AG09309 (cell line): ENCODE measurements at regions not wholly inside any gene's neighbourhood (a gene's known extent, or its start where the extent isn't known, plus 50 kb on each side); places are given as distances from the start of the nearest gene placed in this dataset.

Experiments used
- DNase-seq: peaks from one replicate; pipeline ENCODE4 v3.0.0-alpha.2; 2010; ENCODE audit warnings: low read depth
- H3K4me3 ChIP-seq: 2 replicates; pipeline ENCODE4 v1.5.1; 2011; ENCODE audit warnings: mild to moderate bottlenecking, low read depth, low read length, moderate library complexity; ENCODE audit not compliant: control insufficient read depth
- TF ChIP-seq, protein P1 (sequence below): IDR thresholded peaks from 2 replicates; pipeline ENCODE4 v1.5.1; 2011; ENCODE audit warnings: mild to moderate bottlenecking, low read depth, low read length, inconsistent platforms; ENCODE audit not compliant: insufficient read depth, control insufficient read depth; ENCODE audit errors: missing control alignments

DNA sequence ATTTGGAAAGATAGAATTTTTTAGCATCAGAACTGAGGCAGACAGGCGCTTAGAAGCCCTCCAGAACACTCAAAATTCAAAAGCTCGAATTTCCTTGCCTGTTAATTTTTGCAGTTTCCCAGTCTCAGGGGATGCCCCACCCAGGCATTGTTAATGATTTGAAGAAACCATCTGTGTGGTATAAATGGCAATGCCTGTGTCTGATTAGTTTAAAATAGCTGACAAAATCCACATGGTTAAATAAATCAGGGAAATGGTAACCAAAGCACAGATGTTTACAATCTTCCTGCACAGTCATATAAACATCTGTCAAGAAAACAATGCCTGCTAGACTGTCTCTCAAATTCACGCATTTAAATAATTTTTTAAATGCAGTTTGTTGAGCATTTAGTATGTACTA, 185.2 kb upstream of the RGMB start:
- no peak overlapping the region for H3K4me3 ChIP-seq
- TF ChIP-seq, protein P1, sequence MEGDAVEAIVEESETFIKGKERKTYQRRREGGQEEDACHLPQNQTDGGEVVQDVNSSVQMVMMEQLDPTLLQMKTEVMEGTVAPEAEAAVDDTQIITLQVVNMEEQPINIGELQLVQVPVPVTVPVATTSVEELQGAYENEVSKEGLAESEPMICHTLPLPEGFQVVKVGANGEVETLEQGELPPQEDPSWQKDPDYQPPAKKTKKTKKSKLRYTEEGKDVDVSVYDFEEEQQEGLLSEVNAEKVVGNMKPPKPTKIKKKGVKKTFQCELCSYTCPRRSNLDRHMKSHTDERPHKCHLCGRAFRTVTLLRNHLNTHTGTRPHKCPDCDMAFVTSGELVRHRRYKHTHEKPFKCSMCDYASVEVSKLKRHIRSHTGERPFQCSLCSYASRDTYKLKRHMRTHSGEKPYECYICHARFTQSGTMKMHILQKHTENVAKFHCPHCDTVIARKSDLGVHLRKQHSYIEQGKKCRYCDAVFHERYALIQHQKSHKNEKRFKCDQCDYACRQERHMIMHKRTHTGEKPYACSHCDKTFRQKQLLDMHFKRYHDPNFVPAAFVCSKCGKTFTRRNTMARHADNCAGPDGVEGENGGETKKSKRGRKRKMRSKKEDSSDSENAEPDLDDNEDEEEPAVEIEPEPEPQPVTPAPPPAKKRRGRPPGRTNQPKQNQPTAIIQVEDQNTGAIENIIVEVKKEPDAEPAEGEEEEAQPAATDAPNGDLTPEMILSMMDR: no peak
- no peak for DNase-seq

DNA sequence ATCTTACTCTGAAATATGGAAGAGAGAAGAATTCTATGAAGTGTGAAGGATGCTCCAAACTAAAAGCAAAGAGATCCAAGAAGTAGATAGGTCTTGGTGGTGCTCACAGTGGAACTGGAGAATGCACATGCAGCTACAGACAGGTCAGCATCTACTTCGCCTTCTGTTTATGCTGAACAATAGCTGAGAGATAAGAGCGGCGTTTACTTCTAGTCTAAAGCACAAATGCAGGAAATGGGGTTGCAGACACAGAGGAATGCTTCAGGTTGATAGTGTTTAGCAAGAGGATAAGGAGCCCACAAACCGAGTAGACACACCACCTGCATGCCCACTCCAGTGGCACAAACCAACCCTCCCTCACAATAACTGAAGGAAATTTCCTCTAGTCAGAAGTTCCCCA, 180.0 kb upstream of the RGMB start:
- TF ChIP-seq, protein P1: no peak
- H3K4me3 ChIP-seq: no peak overlapping the region
- no peak for DNase-seq

DNA sequence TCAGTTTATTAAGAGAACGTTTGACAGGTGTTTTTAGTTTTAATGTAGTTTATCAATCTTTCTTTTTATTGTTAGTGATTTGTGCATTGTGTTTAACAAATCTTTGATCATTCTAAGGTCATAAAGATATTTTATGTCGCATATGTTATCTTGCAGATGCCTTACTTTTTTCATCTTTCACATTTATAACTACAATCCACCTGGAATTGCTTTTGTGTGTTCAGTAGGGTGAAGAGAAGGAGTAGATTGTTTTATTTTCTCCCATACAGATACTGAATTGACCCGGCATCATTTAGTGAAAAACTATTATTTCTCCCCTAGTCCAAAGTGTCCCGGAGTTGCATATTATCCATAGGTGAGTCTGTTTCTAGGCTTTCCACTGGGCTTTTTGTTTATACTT, 179.4 kb upstream of the RGMB start:
- TF ChIP-seq, protein P1: no peak
- DNase-seq: no peak
- H3K4me3 ChIP-seq: no peak overlapping the region

DNA sequence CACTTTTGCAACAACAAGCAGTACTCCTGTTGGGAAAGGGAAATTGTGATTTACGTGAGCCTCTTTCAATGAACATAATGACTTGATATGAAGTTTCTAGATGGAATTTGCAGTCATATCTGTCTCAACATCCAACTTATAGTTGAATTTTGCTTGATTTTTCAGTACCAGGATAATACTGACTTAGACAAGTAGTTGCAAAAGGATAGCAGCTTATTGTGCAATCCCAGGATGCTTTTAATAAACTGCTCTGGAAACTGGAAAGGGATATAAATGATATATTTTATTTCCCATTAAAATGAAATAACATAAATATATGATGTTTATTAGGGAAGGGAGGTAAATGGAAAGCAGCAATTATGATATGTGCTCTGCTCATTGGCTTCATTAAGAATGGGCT, 174.4 kb upstream of the RGMB start:
- TF ChIP-seq, protein P1: no peak
- no peak overlapping the region for H3K4me3 ChIP-seq
- DNase-seq: no peak

DNA sequence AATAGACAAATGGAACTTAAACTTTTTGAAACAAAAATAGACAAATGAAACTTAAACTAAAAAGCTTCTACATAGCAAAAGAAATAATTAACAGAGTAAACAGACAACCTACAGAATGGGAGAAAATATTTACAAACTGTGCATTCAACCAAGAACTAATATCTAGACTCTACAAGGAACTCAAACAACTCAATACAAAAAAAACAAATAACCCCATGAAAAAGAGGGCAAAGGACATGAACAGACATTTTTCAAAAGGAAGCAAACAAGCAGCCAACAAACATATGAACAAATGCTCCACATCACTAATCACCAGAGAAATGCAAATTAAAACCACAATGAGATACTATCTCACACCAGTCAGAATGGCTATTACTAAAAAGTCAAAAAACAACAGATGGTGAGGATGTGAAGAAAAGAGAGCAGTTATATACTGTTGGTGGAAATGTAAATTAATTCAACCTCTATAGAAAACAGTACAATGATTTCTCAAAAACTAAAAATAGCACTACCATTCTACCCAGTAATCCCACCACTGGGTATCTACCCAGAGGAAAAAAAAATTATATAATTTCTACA, 170.8 kb upstream of the RGMB start:
- TF ChIP-seq, protein P1: no peak
- no peak for DNase-seq
- H3K4me3 ChIP-seq: no peak overlapping the region

DNA sequence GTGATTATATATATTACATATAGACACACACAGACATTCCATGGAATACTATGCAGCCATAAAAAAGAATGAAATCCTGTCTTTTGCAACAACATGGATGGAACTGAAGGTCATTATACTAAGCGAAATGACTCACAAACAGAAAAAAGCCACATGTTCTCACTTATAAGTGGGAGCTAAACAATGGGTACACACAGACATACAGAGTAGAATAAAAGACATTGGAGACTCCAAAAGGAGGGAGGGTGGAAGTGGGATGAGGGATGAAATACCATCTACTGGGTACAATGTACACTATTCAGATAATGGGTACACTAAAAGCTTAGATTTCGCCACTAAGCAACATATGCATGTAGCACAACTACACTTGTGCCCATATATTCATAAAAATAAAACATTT, 170.0 kb upstream of the RGMB start:
- no peak for DNase-seq
- TF ChIP-seq, protein P1: no peak
- no peak overlapping the region for H3K4me3 ChIP-seq

DNA sequence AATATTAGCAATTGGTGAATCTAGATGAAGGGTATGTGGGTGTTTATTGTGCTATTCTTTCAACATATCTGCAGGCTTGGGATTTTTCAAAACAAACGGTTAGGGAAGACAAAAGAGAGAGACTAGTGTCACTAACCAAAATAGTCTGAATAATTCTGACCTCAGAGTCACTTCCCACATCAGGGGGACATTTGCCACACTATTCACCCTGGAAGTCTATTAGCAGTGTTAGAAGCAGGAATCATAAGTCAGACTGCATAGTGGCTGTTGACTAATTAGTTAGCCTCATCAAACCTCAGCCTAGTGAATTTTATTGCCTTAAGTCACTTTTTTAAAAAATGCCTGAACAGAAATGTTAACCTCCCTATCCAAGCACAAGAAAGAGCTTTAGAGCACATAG, 169.2 kb upstream of the RGMB start:
- no peak for DNase-seq
- TF ChIP-seq, protein P1: no peak
- H3K4me3 ChIP-seq: no peak overlapping the region
